NB4 (cell line): ENCODE measurements at regions not wholly inside any gene's neighbourhood (a gene's known extent, or its start where the extent isn't known, plus 50 kb on each side); places are given as distances from the start of the nearest gene placed in this dataset.
"Not testable (repeated sequence)": the region's sequence is repeated elsewhere in the genome, so short reads cannot be mapped to it uniquely, and the experiment has no call there.

Source experiments
- DNase-seq: peaks from one replicate; pipeline ENCODE4 v3.0.0; 2010; ENCODE audit warnings: low read depth
- H3K4me3 ChIP-seq: one replicate; pipeline ENCODE4 v1.5.1; 2011; ENCODE audit warnings: mild to moderate bottlenecking, low read depth, low read length, moderate library complexity
- MYC ChIP-seq: IDR thresholded peaks from 2 replicates; pipeline ENCODE4 v1.6.1; 2011; ENCODE audit warnings: low read depth, low read length
- POLR2A ChIP-seq: IDR thresholded peaks from 2 replicates; pipeline ENCODE4 v1.6.1; 2011; ENCODE audit warnings: mild to moderate bottlenecking; ENCODE audit not compliant: insufficient read length; ENCODE audit errors: extremely low read depth
- TF ChIP-seq, protein P1 (sequence below): IDR thresholded peaks from one replicate; pipeline ENCODE4 v1.5.1; 2012; ENCODE audit warnings: low read depth, low read length
- TF ChIP-seq, protein P2 (sequence below): IDR thresholded peaks from 2 replicates; pipeline ENCODE4 v1.6.1; 2011; ENCODE audit warnings: low read depth, low read length

DNA sequence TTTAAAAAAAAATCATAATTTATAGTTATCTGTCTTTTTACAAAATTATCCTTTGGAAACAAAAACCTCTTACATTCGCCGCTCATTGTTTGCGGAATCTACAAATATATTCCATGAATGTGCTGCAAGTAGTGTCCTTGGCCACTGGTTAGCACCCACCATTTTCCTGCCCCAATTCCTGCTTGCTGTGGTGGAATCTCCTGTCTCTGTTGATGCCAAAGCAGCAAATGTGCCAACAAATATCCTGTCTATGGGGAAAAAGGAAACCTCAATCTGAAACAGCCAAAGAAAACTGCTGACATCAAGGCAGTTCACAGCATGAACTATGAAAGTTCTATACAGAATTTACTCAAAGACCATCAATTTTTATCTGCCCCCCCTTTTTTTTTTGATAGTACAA is 603.6 kb downstream of the COL12A1 start:
- no peak for DNase-seq
- no peak overlapping the region for H3K4me3 ChIP-seq
- no peak for TF ChIP-seq MYC
- no peak for TF ChIP-seq POLR2A
- TF ChIP-seq, protein P1, sequence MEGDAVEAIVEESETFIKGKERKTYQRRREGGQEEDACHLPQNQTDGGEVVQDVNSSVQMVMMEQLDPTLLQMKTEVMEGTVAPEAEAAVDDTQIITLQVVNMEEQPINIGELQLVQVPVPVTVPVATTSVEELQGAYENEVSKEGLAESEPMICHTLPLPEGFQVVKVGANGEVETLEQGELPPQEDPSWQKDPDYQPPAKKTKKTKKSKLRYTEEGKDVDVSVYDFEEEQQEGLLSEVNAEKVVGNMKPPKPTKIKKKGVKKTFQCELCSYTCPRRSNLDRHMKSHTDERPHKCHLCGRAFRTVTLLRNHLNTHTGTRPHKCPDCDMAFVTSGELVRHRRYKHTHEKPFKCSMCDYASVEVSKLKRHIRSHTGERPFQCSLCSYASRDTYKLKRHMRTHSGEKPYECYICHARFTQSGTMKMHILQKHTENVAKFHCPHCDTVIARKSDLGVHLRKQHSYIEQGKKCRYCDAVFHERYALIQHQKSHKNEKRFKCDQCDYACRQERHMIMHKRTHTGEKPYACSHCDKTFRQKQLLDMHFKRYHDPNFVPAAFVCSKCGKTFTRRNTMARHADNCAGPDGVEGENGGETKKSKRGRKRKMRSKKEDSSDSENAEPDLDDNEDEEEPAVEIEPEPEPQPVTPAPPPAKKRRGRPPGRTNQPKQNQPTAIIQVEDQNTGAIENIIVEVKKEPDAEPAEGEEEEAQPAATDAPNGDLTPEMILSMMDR, result no peak
- TF ChIP-seq, protein P2, sequence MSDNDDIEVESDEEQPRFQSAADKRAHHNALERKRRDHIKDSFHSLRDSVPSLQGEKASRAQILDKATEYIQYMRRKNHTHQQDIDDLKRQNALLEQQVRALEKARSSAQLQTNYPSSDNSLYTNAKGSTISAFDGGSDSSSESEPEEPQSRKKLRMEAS, result no peak

DNA sequence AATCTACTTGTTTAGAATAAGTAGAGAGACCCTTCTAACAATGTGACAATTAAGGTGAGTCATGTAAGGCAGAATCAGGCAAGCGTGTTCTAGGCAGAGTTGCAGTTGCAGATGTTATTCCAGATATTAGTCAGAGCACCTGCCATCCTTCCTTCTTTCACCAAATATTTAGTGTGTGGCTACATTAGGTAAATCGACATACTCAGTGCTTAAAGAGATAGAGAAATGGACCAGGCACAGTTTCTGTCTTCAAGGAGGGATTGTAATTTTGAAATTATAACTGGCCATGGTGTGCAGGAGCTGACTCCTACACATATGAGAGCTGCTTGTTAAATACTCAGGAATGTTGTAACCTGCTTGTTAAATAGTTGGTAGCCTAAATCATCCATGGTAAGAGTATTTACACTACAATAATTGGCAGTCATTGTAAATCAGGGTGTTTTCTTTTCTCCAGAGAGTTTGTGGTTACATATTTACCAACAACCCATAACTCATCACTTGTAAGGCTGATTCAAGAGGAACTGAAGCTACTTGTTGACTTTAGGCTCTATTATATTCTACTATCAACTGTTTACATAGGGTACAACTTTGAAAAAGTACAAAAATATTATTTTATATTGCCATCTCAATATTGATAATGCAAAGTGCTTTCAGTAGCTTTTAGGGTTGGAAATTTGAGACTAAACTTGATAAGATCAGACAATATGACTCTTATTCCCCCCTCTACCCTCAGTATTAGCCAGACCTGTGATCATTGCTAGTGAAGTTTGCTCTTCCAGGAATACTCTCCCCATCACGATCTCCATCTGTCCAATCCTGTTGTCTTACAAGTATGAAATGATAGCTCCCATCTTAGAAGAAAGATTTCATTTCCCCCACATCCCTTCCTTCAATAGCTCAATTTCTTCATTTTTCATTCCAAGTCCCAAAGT is 607.1 kb downstream of the COL12A1 start:
- DNase-seq, result no peak
- TF ChIP-seq, protein P1, result no peak
- no peak for TF ChIP-seq POLR2A
- no peak for TF ChIP-seq MYC
- TF ChIP-seq, protein P2, result no peak
- no peak overlapping the region for H3K4me3 ChIP-seq

GRCh38 chr6:74597840-74598239 is 608.0 kb downstream of the COL12A1 start:
- TF ChIP-seq, protein P2, result no peak
- DNase-seq, result no peak

DNA sequence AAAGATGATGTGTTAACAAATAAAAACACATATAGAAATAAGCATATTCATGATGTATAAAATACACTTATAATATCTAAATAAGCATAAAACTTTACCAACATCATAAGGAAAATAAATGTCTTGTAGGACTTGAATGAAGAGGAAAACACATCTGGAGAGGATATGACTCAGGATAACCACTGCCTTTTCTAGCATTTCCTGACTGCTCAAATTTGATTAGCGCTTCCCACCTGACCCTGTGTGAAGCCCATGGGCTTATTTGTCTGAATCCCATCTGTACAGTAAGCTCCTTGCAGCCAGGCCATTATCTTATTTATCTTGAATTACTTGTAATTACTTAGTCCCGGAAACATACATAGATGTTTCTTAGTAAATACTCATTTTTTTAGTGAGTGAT is 608.6 kb downstream of the COL12A1 start:
- TF ChIP-seq, protein P1, result no peak
- TF ChIP-seq, protein P2, result no peak
- TF ChIP-seq MYC (no peak), POLR2A (no peak)
- no peak overlapping the region for H3K4me3 ChIP-seq
- no peak for DNase-seq

More at GRCh38 chr6:74597840-74598239, 608.0 kb downstream of the COL12A1 start:
- no peak overlapping the region for H3K4me3 ChIP-seq

DNA sequence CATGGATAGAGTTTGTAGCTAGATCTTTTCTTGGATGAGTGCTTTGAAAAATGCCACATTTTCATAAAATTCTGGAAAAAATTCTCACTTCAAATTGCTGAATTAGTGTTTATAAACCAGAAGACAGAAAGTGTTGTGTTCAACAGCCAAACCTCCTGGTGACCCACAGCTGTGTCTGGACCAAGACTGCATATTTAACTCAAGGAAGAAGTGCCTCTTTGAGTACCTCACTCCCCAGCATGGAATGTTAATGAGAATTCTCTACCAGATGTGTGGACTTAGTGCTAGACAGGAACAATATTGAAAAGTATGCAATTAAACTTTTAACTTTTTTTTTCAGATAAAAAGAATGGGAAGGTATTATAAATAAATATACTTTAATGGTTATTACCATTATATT is 609.3 kb downstream of the COL12A1 start:
- no peak overlapping the region for H3K4me3 ChIP-seq
- DNase-seq, result no peak
- TF ChIP-seq, protein P1, result no peak
- TF ChIP-seq MYC (no peak), POLR2A (no peak)
- TF ChIP-seq, protein P2, result no peak

GRCh38 chr6:74594350-74594749 is 611.5 kb downstream of the COL12A1 start:
- H3K4me3 ChIP-seq, DNase-seq: not testable (repeated sequence)
